NCI-H1694 (cell line): ENCODE measurements at regions not wholly inside any gene's neighbourhood (a gene's known extent, or its start where the extent isn't known, plus 50 kb on each side); places are given as distances from the start of the nearest gene placed in this dataset.

ENCODE experiments used
- DNase-seq: peaks from one replicate; lab custom pipeline; 2025; lab: John Stamatoyannopoulos, UW

- no peak for DNase-seq
These were observed 555.3 kb downstream of the BUD13 start for GRCh38 chr11:116217441-116217840.

- DNase-seq: no peak
These were observed 555.8 kb downstream of the BUD13 start for GRCh38 chr11:116217006-116217405.

GRCh38 chr11:116215471-116216113 is 557.2 kb downstream of the BUD13 start:
- no peak for DNase-seq

GRCh38 chr11:116211147-116211546 is 561.6 kb downstream of the BUD13 start:
- DNase-seq: no peak

GRCh38 chr11:116210663-116211062 is 562.1 kb downstream of the BUD13 start:
- no peak for DNase-seq

- no peak for DNase-seq
These were observed 563.5 kb downstream of the BUD13 start for GRCh38 chr11:116209255-116209654.

- DNase-seq: no peak
These were observed 565.2 kb downstream of the BUD13 start for GRCh38 chr11:116207421-116208141.

- no peak for DNase-seq
These were observed 565.8 kb downstream of the BUD13 start for GRCh38 chr11:116207019-116207418.

GRCh38 chr11:116202922-116203321 is 569.9 kb downstream of the BUD13 start:
- DNase-seq: no peak

GRCh38 chr11:116200564-116200963 is 572.2 kb downstream of the BUD13 start:
- DNase-seq: no peak

GRCh38 chr11:116199182-116199581 is 573.6 kb downstream of the BUD13 start:
- no peak for DNase-seq

- no peak for DNase-seq
These were observed 578.5 kb downstream of the BUD13 start for GRCh38 chr11:116194156-116194904.

GRCh38 chr11:116193321-116194131 is 579.3 kb downstream of the BUD13 start:
- DNase-seq: no peak

- no peak for DNase-seq
These were observed 580.1 kb downstream of the BUD13 start for GRCh38 chr11:116192509-116193210.

- no peak for DNase-seq
These were observed 581.9 kb downstream of the BUD13 start for GRCh38 chr11:116190861-116191260.

GRCh38 chr11:116189408-116190170 is 583.2 kb downstream of the BUD13 start:
- DNase-seq: no peak

- DNase-seq: no peak
These were observed 584.4 kb downstream of the BUD13 start for GRCh38 chr11:116188350-116188749.

GRCh38 chr11:116187026-116187425 is 585.8 kb downstream of the BUD13 start:
- no peak for DNase-seq

- DNase-seq: no peak
These were observed 587.2 kb downstream of the BUD13 start for GRCh38 chr11:116185551-116185950.

- DNase-seq: no peak
These were observed 588.0 kb downstream of the BUD13 start for GRCh38 chr11:116184763-116185162.
